ENCODE measurements at regions not wholly inside any gene's neighbourhood (a gene's known extent, or its start where the extent isn't known, plus 50 kb on each side); places are given as distances from the start of the nearest gene placed in this dataset.

GRCh38 chr17:33945646-33946546 is 309.2 kb upstream of the CCL2 start:
- no peak for TF ChIP-seq CTCF (conservative IDR thresholded peaks at IDR 0.05; ENCODE audit: low read depth, low read length)
- DNase-seq (ENCODE audit: low read depth) = no peak
- no peak overlapping the region for H3K4me3 ChIP-seq (ENCODE audit: low read depth, low read length)

DNA sequence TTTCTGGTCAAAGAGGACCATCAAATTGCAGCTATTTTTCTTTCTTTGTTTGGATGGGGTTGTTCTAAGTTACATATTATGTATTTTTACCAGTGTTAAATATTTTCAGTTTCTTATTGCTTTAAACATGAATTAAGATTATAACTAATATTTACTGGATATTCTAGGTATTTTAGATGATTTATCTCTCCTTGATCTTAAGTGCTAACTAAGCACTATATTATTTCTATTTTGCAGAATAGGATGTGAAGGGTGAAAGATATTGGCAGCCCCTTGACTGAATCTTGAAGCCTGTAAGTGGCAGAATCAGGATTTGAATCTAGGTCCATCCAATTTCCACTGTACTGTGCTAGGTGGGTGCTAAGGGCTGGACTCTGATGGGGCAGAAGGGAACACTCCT is 307.3 kb upstream of the CCL2 start:
- no peak overlapping the region for H3K4me3 ChIP-seq (ENCODE audit: low read depth, low read length)
- no peak for TF ChIP-seq CTCF (conservative IDR thresholded peaks at IDR 0.05; ENCODE audit: low read depth, low read length)
- no peak for DNase-seq (ENCODE audit: low read depth)

GRCh38 chr17:33948309-33948708 is 306.8 kb upstream of the CCL2 start:
- TF ChIP-seq CTCF (conservative IDR thresholded peaks at IDR 0.05; ENCODE audit: low read depth, low read length) = no peak
- no peak for DNase-seq (ENCODE audit: low read depth)
- no peak overlapping the region for H3K4me3 ChIP-seq (ENCODE audit: low read depth, low read length)

DNA sequence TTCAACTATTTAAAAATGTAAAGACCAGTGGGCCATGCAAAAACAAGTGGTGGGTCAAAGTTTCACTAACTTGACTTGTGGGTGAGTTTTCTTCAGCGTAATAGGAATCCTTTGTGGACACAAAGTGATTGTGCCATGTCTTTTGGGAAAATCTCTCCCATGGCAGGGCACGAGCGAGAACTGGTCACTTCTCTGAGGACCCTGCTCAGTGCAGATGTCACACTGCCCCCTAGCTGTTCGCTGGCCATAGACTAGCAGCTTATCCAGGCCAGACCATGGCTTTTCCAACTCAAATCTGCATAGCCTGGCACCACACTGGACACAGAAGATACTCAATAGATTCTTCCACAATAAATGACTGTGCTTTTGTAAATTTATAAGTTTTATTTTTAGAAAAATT is 306.0 kb upstream of the CCL2 start:
- no peak overlapping the region for H3K4me3 ChIP-seq (ENCODE audit: low read depth, low read length)
- no peak for DNase-seq (ENCODE audit: low read depth)
- no peak for TF ChIP-seq CTCF (conservative IDR thresholded peaks at IDR 0.05; ENCODE audit: low read depth, low read length)

DNA sequence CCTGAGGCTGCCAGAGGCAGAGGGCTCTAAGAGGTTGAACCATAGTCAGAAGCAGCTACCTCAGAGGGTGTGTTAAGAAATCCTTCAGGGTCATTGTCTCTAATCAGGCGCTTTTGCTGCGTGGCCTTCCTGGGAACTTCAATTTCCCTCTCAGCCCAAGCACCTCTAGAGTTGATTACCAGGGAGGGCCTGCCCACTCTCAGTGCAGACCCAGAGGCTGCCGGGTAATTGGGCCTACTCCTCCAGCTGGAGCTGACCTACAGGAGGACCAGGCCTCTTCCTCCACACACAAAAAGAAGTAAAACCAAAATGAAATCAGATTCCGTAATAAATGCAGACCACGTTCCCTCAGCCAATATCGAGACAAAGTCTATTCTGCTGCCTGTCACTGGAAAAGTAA is 305.0 kb upstream of the CCL2 start:
- DNase-seq (ENCODE audit: low read depth) = no peak
- no peak overlapping the region for H3K4me3 ChIP-seq (ENCODE audit: low read depth, low read length)
- no peak for TF ChIP-seq CTCF (conservative IDR thresholded peaks at IDR 0.05; ENCODE audit: low read depth, low read length)

DNA sequence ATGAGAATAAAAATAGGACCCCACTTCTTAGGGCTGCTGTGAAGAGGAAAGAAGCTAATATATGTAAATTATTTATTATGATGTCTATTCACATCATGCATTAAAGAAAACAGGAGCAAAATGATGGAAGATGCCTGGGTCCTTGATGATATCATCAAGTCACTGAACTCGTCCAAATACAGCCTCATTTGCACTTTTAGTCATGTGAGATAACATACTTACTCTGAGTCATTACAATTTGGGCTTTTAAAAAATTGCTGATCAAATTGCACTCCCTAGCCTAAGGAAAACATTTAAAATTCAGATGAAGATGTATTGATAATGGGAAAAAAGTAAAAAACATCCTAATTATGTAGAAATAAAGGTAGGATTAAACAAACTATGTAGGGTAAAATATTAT is 302.7 kb upstream of the CCL2 start:
- no peak overlapping the region for H3K4me3 ChIP-seq (ENCODE audit: low read depth, low read length)
- TF ChIP-seq CTCF (conservative IDR thresholded peaks at IDR 0.05; ENCODE audit: low read depth, low read length) = no peak
- no peak for DNase-seq (ENCODE audit: low read depth)

GRCh38 chr17:33954597-33954996 is 300.5 kb upstream of the CCL2 start:
- no peak overlapping the region for H3K4me3 ChIP-seq (ENCODE audit: low read depth, low read length)
- TF ChIP-seq CTCF (conservative IDR thresholded peaks at IDR 0.05; ENCODE audit: low read depth, low read length) = no peak
- DNase-seq (ENCODE audit: low read depth) = no peak
